GM12878 (cell line): ENCODE measurements at regions not wholly inside any gene's neighbourhood (a gene's known extent, or its start where the extent isn't known, plus 50 kb on each side); places are given as distances from the start of the nearest gene placed in this dataset.

Experiments used
- BACH1 ChIP-seq: fragments of 450-650 bp; IDR thresholded peaks from 2 replicates; pipeline ENCODE4 v1.6.1; 2017; ENCODE audit warnings: mild to moderate bottlenecking, borderline replicate concordance
- FOXM1 ChIP-seq: IDR thresholded peaks from 2 replicates; pipeline ENCODE4 v1.6.1; 2012; ENCODE audit warnings: low read depth, mild to moderate bottlenecking, inconsistent platforms, low read length, moderate library complexity
- LARP7 ChIP-seq: fragments of 450-650 bp; IDR thresholded peaks from 2 replicates; pipeline ENCODE4 v1.6.1; 2017; ENCODE audit warnings: mild to moderate bottlenecking
- POLR2AphosphoS5 ChIP-seq: IDR thresholded peaks from 2 replicates; pipeline ENCODE4 v1.6.1; 2011; ENCODE audit warnings: mild to moderate bottlenecking, low read length, inconsistent platforms
- YY1 ChIP-seq: IDR thresholded peaks from 2 replicates; pipeline ENCODE4 v1.6.1; 2011; ENCODE audit warnings: low read depth, mild to moderate bottlenecking, low read length
- ZSCAN29 ChIP-seq: fragments of 450-650 bp; IDR thresholded peaks from 2 replicates; pipeline ENCODE4 v1.6.1; 2017; ENCODE audit warnings: mild to moderate bottlenecking, moderate library complexity
- TF ChIP-seq, protein P1 (sequence below): IDR thresholded peaks from 2 replicates; pipeline ENCODE4 v1.6.1; 2011; ENCODE audit warnings: low read depth, mild to moderate bottlenecking, low read length, moderate library complexity, borderline replicate concordance; ENCODE audit errors: extremely low read depth
- TF ChIP-seq, protein P2 (sequence below), 3 experiments: IDR thresholded peaks in 2 of 3; conservative IDR thresholded peaks in 1 of 3; 2 replicates each; pipeline ENCODE4 v1.5.1; 2011; ENCODE audit warnings: low read depth in 3 of 3, low read length in 3 of 3, mild to moderate bottlenecking in 3 of 3, control low read depth in 2 of 3, moderate library complexity in 2 of 3, inconsistent platforms in 1 of 3, mixed read lengths in 1 of 3; ENCODE audit not compliant: control insufficient read depth in 2 of 3, insufficient read depth in 1 of 3; ENCODE audit errors: extremely low read depth in 1 of 3
- TF ChIP-seq, protein P3 (sequence below): IDR thresholded peaks from 2 replicates; pipeline ENCODE4 v1.6.1; 2011; ENCODE audit warnings: mild to moderate bottlenecking, low read depth, low read length, moderate library complexity; ENCODE audit not compliant: insufficient replicate concordance

DNA sequence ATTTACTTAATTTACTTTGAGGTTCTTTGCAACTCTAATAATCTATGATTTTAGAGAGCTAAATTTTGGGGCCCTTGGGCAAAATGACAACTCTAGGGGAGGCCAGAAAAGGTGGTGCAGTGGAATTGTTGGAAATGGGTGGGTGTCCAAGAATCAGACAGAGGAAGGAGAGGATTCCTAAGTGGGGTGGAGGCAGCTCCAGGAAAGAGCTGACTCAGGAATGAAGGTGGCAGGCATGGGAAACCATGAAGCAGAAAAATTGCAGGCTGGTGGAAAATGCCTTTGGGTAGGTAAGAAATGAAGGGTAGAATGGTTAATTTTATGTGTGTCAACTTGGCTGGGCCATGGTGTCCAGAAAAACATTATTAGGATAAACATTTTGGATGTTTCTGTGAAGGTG lies 248.5 kb upstream of the TUT7 start:
- TF ChIP-seq LARP7 = no peak
- TF ChIP-seq YY1 = no peak
- no peak for TF ChIP-seq POLR2AphosphoS5
- TF ChIP-seq, protein P1, sequence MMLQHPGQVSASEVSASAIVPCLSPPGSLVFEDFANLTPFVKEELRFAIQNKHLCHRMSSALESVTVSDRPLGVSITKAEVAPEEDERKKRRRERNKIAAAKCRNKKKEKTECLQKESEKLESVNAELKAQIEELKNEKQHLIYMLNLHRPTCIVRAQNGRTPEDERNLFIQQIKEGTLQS = no peak
- TF ChIP-seq FOXM1 = no peak
- TF ChIP-seq, protein P2, sequence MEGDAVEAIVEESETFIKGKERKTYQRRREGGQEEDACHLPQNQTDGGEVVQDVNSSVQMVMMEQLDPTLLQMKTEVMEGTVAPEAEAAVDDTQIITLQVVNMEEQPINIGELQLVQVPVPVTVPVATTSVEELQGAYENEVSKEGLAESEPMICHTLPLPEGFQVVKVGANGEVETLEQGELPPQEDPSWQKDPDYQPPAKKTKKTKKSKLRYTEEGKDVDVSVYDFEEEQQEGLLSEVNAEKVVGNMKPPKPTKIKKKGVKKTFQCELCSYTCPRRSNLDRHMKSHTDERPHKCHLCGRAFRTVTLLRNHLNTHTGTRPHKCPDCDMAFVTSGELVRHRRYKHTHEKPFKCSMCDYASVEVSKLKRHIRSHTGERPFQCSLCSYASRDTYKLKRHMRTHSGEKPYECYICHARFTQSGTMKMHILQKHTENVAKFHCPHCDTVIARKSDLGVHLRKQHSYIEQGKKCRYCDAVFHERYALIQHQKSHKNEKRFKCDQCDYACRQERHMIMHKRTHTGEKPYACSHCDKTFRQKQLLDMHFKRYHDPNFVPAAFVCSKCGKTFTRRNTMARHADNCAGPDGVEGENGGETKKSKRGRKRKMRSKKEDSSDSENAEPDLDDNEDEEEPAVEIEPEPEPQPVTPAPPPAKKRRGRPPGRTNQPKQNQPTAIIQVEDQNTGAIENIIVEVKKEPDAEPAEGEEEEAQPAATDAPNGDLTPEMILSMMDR (IDR thresholded peaks at IDR 0.05 in 2 of 3, conservative IDR thresholded peaks at IDR 0.05 in 1 of 3; ENCODE audit: control insufficient read depth in 2 of 3, extremely low read depth in 1 of 3, insufficient read depth in 1 of 3, low read depth in 3 of 3, low read length in 3 of 3) = no peak
- TF ChIP-seq, protein P3, sequence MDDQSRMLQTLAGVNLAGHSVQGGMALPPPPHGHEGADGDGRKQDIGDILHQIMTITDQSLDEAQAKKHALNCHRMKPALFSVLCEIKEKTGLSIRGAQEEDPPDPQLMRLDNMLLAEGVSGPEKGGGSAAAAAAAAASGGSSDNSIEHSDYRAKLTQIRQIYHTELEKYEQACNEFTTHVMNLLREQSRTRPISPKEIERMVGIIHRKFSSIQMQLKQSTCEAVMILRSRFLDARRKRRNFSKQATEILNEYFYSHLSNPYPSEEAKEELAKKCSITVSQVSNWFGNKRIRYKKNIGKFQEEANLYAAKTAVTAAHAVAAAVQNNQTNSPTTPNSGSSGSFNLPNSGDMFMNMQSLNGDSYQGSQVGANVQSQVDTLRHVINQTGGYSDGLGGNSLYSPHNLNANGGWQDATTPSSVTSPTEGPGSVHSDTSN = no peak
- TF ChIP-seq ZSCAN29 = no peak
- TF ChIP-seq BACH1 = no peak
